Epithelial cell of proximal tubule (primary cell): ENCODE measurements at regions not wholly inside any gene's neighbourhood (a gene's known extent, or its start where the extent isn't known, plus 50 kb on each side); places are given as distances from the start of the nearest gene placed in this dataset.

Source experiments
- DNase-seq: peaks from one replicate; pipeline ENCODE4 v3.0.0-alpha.2; 2011; ENCODE audit warnings: low read depth
- H3K4me3 ChIP-seq: 2 replicates; pipeline ENCODE4 v1.5.1; 2011; ENCODE audit warnings: low read depth, mild to moderate bottlenecking, low read length
- TF ChIP-seq, protein P1 (sequence below): conservative IDR thresholded peaks from 2 replicates; pipeline ENCODE4 v1.5.1; 2012; ENCODE audit warnings: low read depth, mild to moderate bottlenecking, low read length

DNA sequence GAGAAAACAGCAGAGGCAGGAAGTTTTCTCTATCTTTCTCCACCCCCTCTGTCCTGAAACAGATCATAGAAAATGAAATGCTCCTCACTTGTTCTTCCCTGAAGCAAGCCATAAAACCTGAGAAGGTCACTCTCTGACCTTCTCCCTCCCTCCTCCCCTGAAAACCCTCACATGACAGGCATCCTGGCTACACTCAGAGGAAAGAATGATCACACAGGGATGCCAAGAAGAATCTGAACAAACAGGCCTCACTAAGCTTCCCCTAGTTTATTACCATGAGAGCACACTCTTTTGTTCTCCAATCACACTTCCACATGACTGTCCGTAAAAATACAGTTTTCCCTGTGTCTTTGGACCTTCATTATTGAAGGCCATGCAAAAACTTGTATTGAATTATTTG, 300.1 kb downstream of the BUD13 start:
- H3K4me3 ChIP-seq: no peak overlapping the region
- TF ChIP-seq, protein P1, sequence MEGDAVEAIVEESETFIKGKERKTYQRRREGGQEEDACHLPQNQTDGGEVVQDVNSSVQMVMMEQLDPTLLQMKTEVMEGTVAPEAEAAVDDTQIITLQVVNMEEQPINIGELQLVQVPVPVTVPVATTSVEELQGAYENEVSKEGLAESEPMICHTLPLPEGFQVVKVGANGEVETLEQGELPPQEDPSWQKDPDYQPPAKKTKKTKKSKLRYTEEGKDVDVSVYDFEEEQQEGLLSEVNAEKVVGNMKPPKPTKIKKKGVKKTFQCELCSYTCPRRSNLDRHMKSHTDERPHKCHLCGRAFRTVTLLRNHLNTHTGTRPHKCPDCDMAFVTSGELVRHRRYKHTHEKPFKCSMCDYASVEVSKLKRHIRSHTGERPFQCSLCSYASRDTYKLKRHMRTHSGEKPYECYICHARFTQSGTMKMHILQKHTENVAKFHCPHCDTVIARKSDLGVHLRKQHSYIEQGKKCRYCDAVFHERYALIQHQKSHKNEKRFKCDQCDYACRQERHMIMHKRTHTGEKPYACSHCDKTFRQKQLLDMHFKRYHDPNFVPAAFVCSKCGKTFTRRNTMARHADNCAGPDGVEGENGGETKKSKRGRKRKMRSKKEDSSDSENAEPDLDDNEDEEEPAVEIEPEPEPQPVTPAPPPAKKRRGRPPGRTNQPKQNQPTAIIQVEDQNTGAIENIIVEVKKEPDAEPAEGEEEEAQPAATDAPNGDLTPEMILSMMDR: no peak
- peak; percentile 4 for DNase-seq

DNA sequence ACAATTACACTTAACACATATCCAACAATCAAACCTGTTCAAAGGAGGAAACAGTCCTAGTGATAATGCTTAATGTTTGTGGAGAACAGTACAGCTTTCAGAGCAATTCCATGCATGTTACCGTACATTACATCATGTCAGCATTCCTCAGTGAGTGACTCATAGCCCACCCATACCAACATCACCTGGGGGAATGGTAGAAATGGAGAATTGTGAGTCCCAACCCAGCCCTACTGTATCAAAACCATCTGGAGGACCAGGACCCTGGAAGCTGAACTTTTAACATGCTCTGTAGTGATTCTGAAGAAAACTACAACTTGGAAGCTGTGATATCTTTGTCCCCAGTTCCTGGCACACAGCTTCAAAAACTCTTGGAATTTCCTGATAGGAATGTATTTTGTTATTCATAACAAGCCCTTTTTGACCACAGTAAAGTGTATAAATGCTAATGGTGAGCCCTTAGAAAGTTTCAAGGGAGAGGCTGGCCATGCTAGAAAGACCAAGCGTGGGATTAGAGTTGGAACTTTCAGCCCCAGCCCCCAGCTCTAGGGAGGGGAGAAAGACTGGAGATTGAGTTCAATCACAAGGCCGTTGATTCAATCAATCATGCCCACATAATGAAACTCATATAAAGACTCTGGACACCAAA, 301.1 kb downstream of the BUD13 start:
- DNase-seq: peak; percentile 36
- TF ChIP-seq, protein P1: no peak
- H3K4me3 ChIP-seq: no peak overlapping the region

DNA sequence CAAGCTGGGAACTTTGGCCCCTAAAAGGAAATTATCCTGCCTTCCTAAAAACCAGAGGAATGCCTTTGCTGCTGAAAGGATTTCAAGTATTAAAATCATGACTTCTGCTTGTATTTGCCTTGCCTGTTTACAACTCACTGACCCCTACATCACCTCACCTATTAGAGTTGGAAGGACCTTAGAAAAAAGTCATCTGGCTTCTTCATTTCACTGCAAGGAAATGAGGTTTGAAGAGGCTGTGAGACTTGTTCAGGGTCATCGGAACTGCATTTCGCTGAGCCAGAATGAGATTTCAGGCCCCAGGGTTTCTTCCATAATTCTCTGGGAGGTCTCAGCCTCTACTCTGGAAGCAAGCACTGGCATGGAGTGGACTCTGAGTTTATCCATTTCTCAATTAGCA, 304.1 kb downstream of the BUD13 start:
- H3K4me3 ChIP-seq: no peak overlapping the region
- peak; percentile 27 for DNase-seq
- TF ChIP-seq, protein P1: no peak

DNA sequence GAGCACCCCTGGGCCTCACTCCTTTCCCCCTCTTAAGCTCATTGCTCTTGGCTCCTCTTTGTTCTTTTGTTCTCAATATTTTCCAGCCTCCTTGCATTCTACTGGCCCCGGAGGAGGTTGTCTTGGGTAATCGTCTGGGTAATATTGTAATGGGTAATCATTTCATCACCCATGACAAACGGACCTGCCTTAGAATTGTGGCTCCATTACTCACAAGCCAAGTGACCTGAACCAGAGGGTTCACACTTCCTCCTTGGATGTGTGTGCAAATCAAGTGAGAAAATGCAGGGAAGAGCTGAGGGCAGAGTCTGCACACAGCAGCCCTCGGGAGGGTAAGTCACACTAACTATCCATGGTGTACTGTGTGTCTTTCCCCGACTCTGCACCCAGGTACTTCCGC, 305.0 kb downstream of the BUD13 start:
- no peak overlapping the region for H3K4me3 ChIP-seq
- TF ChIP-seq, protein P1: no peak
- peak; percentile 86 for DNase-seq

DNA sequence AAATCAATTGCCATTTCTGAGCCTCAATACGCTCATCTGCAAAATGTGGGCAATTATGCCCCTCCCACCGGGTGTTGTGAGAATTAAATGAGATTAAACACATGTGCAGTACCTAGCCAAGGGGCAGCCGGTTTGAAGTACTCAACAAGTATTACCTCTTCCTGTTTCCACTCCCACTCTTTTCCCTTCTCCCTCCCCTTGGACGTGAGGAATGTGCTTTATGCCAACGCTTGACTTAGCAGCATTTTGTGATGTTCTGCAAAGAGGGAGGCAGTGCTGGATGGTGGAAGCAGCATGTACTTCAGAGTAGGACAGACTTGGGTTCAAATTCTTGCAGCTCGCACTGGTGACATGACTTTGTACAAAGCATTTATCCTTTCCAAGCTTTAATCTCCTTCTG, 306.0 kb downstream of the BUD13 start:
- TF ChIP-seq, protein P1: no peak
- DNase-seq: peak; percentile 4
- H3K4me3 ChIP-seq: no peak overlapping the region

DNA sequence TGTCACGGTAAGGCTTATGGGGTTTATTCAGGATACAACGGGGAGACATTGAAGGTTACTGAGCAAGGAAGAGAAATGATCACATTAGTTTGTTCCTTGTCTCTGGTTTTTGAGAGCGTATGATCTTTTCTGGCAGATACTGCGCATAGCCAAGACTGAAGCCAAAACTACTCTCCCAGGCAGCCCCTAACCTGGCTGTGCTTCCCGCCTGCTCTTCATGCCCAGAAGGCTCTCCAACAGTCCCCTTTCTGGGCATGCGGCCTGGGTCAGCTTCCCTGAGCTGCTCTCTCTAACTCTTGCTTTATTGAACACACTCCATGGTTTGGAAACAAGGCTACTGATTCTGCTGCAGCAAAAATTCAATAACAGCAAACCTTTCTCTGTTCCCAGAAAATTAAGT, 306.6 kb downstream of the BUD13 start:
- DNase-seq: no peak
- TF ChIP-seq, protein P1: no peak
- H3K4me3 ChIP-seq: no peak overlapping the region

DNA sequence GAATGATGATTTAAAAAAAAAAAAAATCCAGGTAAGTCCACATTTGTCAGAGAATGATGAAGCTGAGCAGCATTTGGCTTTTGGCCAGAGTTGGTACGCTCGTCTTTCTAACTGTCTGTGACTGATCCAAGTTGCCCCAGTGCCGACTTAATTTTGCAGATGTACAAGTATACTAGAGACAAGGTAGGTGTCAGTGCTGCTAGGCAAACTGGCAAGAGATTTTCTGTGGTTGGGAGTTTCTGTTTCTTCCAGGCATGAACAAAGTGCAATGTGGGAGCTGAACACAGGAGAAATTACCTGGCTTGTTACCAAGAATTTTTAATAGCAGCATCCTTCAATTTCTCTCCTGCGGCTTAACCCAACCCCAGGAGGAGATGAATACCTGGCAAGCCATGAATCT, 307.7 kb downstream of the BUD13 start:
- H3K4me3 ChIP-seq: no peak overlapping the region
- TF ChIP-seq, protein P1: no peak
- no peak for DNase-seq
